ENCODE measurements at regions not wholly inside any gene's neighbourhood (a gene's known extent, or its start where the extent isn't known, plus 50 kb on each side); places are given as distances from the start of the nearest gene placed in this dataset.

- TF ChIP-seq CTCF (IDR thresholded peaks at IDR 0.05; ENCODE audit: insufficient read depth, low read depth, low read length) (no peak), EZH2 (IDR thresholded peaks at IDR 0.05; ENCODE audit: insufficient read depth, low read length) (no peak)
These were observed 118.7 kb upstream of the GJB6 start for GRCh38 chr13:20350819-20351218.
